ENCODE measurements at regions not wholly inside any gene's neighbourhood (a gene's known extent, or its start where the extent isn't known, plus 50 kb on each side); places are given as distances from the start of the nearest gene placed in this dataset.

DNA sequence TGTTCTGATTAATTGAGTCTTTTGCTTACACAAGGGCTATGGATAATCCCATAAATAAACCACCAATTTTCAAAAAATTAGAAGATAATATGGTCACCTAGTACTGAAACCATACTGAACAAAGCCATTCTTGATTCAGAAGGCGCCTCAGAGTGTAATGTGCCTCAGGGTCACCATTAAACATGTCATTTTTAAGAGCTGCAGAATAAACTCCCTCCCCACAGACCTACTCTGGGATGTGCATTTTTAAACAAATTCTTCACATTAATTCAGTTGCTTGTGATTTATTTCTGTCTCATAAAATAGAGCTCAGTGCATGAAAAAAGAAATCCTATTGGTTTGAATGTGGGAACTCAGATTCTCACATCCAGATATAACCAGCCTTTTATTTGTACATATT lies 202.1 kb upstream of the HEY2 start:
- in situ Hi-C loops (cut with MboI; ENCODE audit: low sequenced_read_pairs) (no loop called here), dilution Hi-C loops (cut with HindIII; ENCODE audit: low sequenced_read_pairs, unreplicated experiment) (no loop called here), intact Hi-C loops (cut with micrococcal nuclease) (no loop called here)
- Histone ChIP-seq H3K9me3 (ENCODE audit: control insufficient read depth, insufficient read depth, low read length) (no peaks in the 10 kb centered on the region), H2BK5ac (ENCODE audit: low read depth, low read length, poor library complexity, severe bottlenecking) (no peak overlapping the region), H2AK5ac (ENCODE audit: low read depth, low read length) (no peak overlapping the region), H3K14ac (replicated peaks; ENCODE audit: low read depth, low read length) (no peak overlapping the region), H3K23ac (ENCODE audit: low read depth, low read length) (no peak overlapping the region), H3K79me1 (ENCODE audit: low read depth in 1 of 2, low read length in 2 of 2) (no peaks in the 10 kb centered on the region), H3K4me3 (ENCODE audit: insufficient read depth, low read depth, low read length) (no peak overlapping the region), H4K20me1 (ENCODE audit: insufficient read depth, low read length) (no peaks in the 10 kb centered on the region), H3K56ac (ENCODE audit: extremely low read depth, insufficient read depth, low read length) (no peak overlapping the region), H4K8ac (ENCODE audit: low read depth in 2 of 2, low read length in 2 of 2) (no peak overlapping the region), H3K4me1 (ENCODE audit: control insufficient read depth, insufficient read depth, low read length) (no peaks in the 10 kb centered on the region), H2AK9ac (replicated peaks; ENCODE audit: low read depth, low read length, poor library complexity) (no peak overlapping the region), H4K91ac (ENCODE audit: insufficient read depth, low read depth, low read length) (no peak overlapping the region), H3K36me3 (ENCODE audit: control insufficient read depth, insufficient read depth, low read length) (no peaks in the 10 kb centered on the region), H3K4ac (ENCODE audit: low read depth, low read length) (no peak overlapping the region), H3K18ac (ENCODE audit: low read depth, low read length) (no peak overlapping the region), H2BK120ac (ENCODE audit: low read depth, low read length) (no peak overlapping the region), H3K9ac (ENCODE audit: low read depth, low read length) (no peak overlapping the region), H3K27me3 (ENCODE audit: control insufficient read depth, insufficient read depth, low read length) (no peaks in the 10 kb centered on the region; the same call in 1 of the 2 replicates), H4K5ac (ENCODE audit: low read depth, low read length) (no peak overlapping the region), H3K4me2 (ENCODE audit: low read depth, low read length) (no peak overlapping the region), H3K9me1 (ENCODE audit: insufficient read depth, low read length) (no peaks in the 10 kb centered on the region), H3K27ac (ENCODE audit: insufficient read depth, low read length) (no peak overlapping the region), H2BK20ac (ENCODE audit: low read depth, low read length) (no peak overlapping the region), H2AFZ (replicated peaks; ENCODE audit: low read length, poor library complexity) (no peak overlapping the region), H2BK15ac (ENCODE audit: low read depth, low read length) (no peak overlapping the region)
- ChIA-PET POLR2A (ENCODE audit: unreplicated experiment) (no interaction called here), CTCF (no interaction called here)
- BruUV-seq (replicated peaks), result no TSS peak
- 20% methylated on average over 1 of the region's 1 CpG; no CpG with 5 or more reads in 1 of the 2 experiments for WGBS, 2 experiments (ENCODE audit: extremely low coverage in 2 of 2, insufficient read length in 1 of 2)
- no peak for DNase-seq
- TF ChIP-seq RFX5 (IDR thresholded peaks at IDR 0.05; ENCODE audit: low read depth, low read length), result no peak
- ATAC-seq (ENCODE audit: low read depth), result no peak
